ENCODE measurements at regions not wholly inside any gene's neighbourhood (a gene's known extent, or its start where the extent isn't known, plus 50 kb on each side); places are given as distances from the start of the nearest gene placed in this dataset.

GRCh38 chr15:93372208-93372864 is 283.3 kb upstream of the RGMA start:
- Histone ChIP-seq H3K27me3 (ENCODE audit: insufficient read depth) (no peaks in the 10 kb centered on the region), H4K20me1 (ENCODE audit: insufficient read depth) (no peaks in the 10 kb centered on the region), H3K4me2 (no peak overlapping the region), H3K27ac (ENCODE audit: low read depth in 2 of 2, low read length in 1 of 2) (no peak overlapping the region), H3K4me3 (ENCODE audit: low read depth in 2 of 2, low read length in 1 of 2) (no peak overlapping the region), H3K36me3 (replicated peaks in 1 of 2; ENCODE audit: control insufficient read depth in 1 of 2, insufficient read depth in 2 of 2, low read length in 1 of 2) (no peaks in the 10 kb centered on the region), H2AFZ (ENCODE audit: low read depth) (no peak overlapping the region), H3K79me2 (ENCODE audit: insufficient read depth) (no peaks in the 10 kb centered on the region), H3K9ac (no peak overlapping the region), H3K9me2 (no peaks in the 10 kb centered on the region), H3F3A (replicated peaks; ENCODE audit: insufficient read depth) (no peaks in the 10 kb centered on the region), H3K4me1 (ENCODE audit: control insufficient read depth in 1 of 2, insufficient read depth in 2 of 2, low read depth in 1 of 2, low read length in 1 of 2) (no peaks in the 10 kb centered on the region), H3K9me3 (peaks cover 3% of the 10 kb centered on the region; the same call in 1 of the 2 replicates)
- ChIA-PET POLR2A (no interaction called here), CTCF (no interaction called here)
- no peak for DNase-seq
- no peak for TF ChIP-seq GABPA (IDR thresholded peaks at IDR 0.05; ENCODE audit: low read depth)
- TF ChIP-seq ZBTB33 (IDR thresholded peaks at IDR 0.05; ENCODE audit: borderline replicate concordance, low read depth), result no peak
- no peak for TF ChIP-seq USF1 (IDR thresholded peaks at IDR 0.05; ENCODE audit: borderline replicate concordance, low read depth)
- no peak for TF ChIP-seq USF2 (IDR thresholded peaks at IDR 0.05; ENCODE audit: borderline replicate concordance, low read depth, low read length)
- TF ChIP-seq NFIC (IDR thresholded peaks at IDR 0.05; ENCODE audit: borderline replicate concordance), result no peak
- TF ChIP-seq POLR2AphosphoS5 (IDR thresholded peaks at IDR 0.05; ENCODE audit: low read depth, low read length), result no peak
- no peak for TF ChIP-seq EZH2phosphoT487 (IDR thresholded peaks at IDR 0.05; ENCODE audit: borderline replicate concordance, low read depth)
- no peak for TF ChIP-seq CHD2 (IDR thresholded peaks at IDR 0.05; ENCODE audit: low read length, partially characterized antibody)
- no peak for TF ChIP-seq JUND (IDR thresholded peaks at IDR 0.05)
- TF ChIP-seq IRF3 (IDR thresholded peaks at IDR 0.05; ENCODE audit: low read depth, low read length), result no peak
- no peak for TF ChIP-seq FOSL2 (IDR thresholded peaks at IDR 0.05; ENCODE audit: borderline replicate concordance, low read depth)
- TF ChIP-seq TCF12 (IDR thresholded peaks at IDR 0.05), result no peak
- TF ChIP-seq FOXM1 (IDR thresholded peaks at IDR 0.05; ENCODE audit: low read depth), result no peak
- TF ChIP-seq EP300 (IDR thresholded peaks at IDR 0.05; ENCODE audit: borderline replicate concordance in 1 of 2, low read depth in 1 of 2, low read length in 1 of 2), result no peak
- no peak for TF ChIP-seq TEAD4 (IDR thresholded peaks at IDR 0.05; ENCODE audit: borderline replicate concordance, insufficient read depth)
- no peak for TF ChIP-seq MAX (IDR thresholded peaks at IDR 0.05; ENCODE audit: low read depth)
- no peak for TF ChIP-seq YY1 (IDR thresholded peaks at IDR 0.05; ENCODE audit: low read depth)
- TF ChIP-seq SIN3A (IDR thresholded peaks at IDR 0.05; ENCODE audit: borderline replicate concordance, low read depth, low read length), result no peak
- 42% methylated on average over 11 of the region's 11 CpGs for WGBS (ENCODE audit: low lambda C conversion rate)

All from SK-N-SH (cell line).